ENCODE measurements at regions not wholly inside any gene's neighbourhood (a gene's known extent, or its start where the extent isn't known, plus 50 kb on each side); places are given as distances from the start of the nearest gene placed in this dataset.

- no peak for TF ChIP-seq POLR2A (IDR thresholded peaks at IDR 0.05)
- peak; percentile 63 to 92 (median 80) for TF ChIP-seq CTCF (IDR thresholded peaks at IDR 0.05)
- Histone ChIP-seq H3K27me3 (peaks cover 0 to 4% (median 0%) of the 10 kb centered on the region in 4 donors), H3K27ac (no peak overlapping the region), H3K4me3 (no peak overlapping the region), H3K4me1 (peaks cover 0 to 7% (median 3%) of the 10 kb centered on the region in 3 donors), H3K36me3 (no peaks in the 10 kb centered on the region), H3K9me3 (no peaks in the 10 kb centered on the region)
- intact Hi-C loops (cut with DNase I), result no loop called here
- WGBS, 2 donors, result 20 to 39% methylated on average over 7 to 12 of the region's 13 CpGs
- peak; percentile 34 for DNase-seq
These were observed 103.2 kb upstream of the DUSP22 start for GRCh38 chr6:188821-189655.

- DNase-seq, result no peak
- Histone ChIP-seq H3K4me1 (peaks cover 0 to 7% (median 3%) of the 10 kb centered on the region in 3 donors), H3K4me3 (no peak overlapping the region), H3K36me3 (no peaks in the 10 kb centered on the region), H3K9me3 (no peaks in the 10 kb centered on the region), H3K27ac (no peak overlapping the region), H3K27me3 (peaks cover 0 to 4% (median 0%) of the 10 kb centered on the region in 4 donors)
- WGBS, 2 donors, result 74% methylated on average over 8 of the region's 8 CpGs
- intact Hi-C loops (cut with DNase I), result no loop called here
- TF ChIP-seq CTCF (IDR thresholded peaks at IDR 0.05) (no peak), POLR2A (IDR thresholded peaks at IDR 0.05) (no peak)
These were observed 102.6 kb upstream of the DUSP22 start for GRCh38 chr6:189676-190075.

GRCh38 chr6:190596-191395 lies 101.5 kb upstream of the DUSP22 start:
- WGBS, 2 donors, result 81 to 84% methylated on average over 2 to 5 of the region's 11 CpGs
- DNase-seq, result no peak
- intact Hi-C loops (cut with DNase I), result no loop called here

GRCh38 chr6:191487-192312 lies 100.6 kb upstream of the DUSP22 start:
- TF ChIP-seq CTCF (IDR thresholded peaks at IDR 0.05) (no peak), POLR2A (IDR thresholded peaks at IDR 0.05) (no peak)
- intact Hi-C loops (cut with DNase I), result no loop called here
- H3K4me3 ChIP-seq, result no peak overlapping the region
- H3K4me1 ChIP-seq, result peaks cover 0 to 21% (median 8%) of the 10 kb centered on the region in 3 donors
- 80 to 81% methylated on average over 5 to 9 of the region's 11 CpGs for WGBS, 2 donors
- no peaks in the 10 kb centered on the region for H3K27me3 ChIP-seq
- DNase-seq, result no peak
- no peak overlapping the region for H3K27ac ChIP-seq
- H3K9me3 ChIP-seq, result no peaks in the 10 kb centered on the region
- H3K36me3 ChIP-seq, result no peaks in the 10 kb centered on the region

More at GRCh38 chr6:190596-191395, 101.5 kb upstream of the DUSP22 start:
- H3K9me3 ChIP-seq, result no peaks in the 10 kb centered on the region
- no peaks in the 10 kb centered on the region for H3K36me3 ChIP-seq
- no peak overlapping the region for H3K27ac ChIP-seq
- H3K4me3 ChIP-seq, result no peak overlapping the region
- peaks cover 0 to 4% (median 0%) of the 10 kb centered on the region in 4 donors for H3K27me3 ChIP-seq
- peaks cover 0 to 12% (median 6%) of the 10 kb centered on the region in 3 donors for H3K4me1 ChIP-seq
- no peak for TF ChIP-seq POLR2A (IDR thresholded peaks at IDR 0.05)
- TF ChIP-seq CTCF (IDR thresholded peaks at IDR 0.05), result no peak
